ENCODE measurements at regions not wholly inside any gene's neighbourhood (a gene's known extent, or its start where the extent isn't known, plus 50 kb on each side); places are given as distances from the start of the nearest gene placed in this dataset.

GRCh38 chr6:159446340-159446739 is 246.7 kb downstream of the SOD2 start:
- Histone ChIP-seq H3K9ac (ENCODE audit: low read length) (no peak overlapping the region), H3K9me3 (ENCODE audit: control extremely low read depth in 1 of 3, control insufficient read depth in 2 of 3, insufficient read depth in 1 of 3, low read length in 2 of 3) (peaks cover 0 to 3% (median 0%) of the 10 kb centered on the region in 3 donors), H2AFZ (ENCODE audit: insufficient read depth, low read depth, low read length, poor library complexity, severe bottlenecking) (no peak overlapping the region), H3K4me1 (ENCODE audit: control insufficient read depth in 2 of 2, insufficient read depth in 2 of 2, low read length in 2 of 2) (no peaks in the 10 kb centered on the region), H4K20me1 (ENCODE audit: control insufficient read depth, insufficient read depth, low read length, poor library complexity, severe bottlenecking) (no peaks in the 10 kb centered on the region), H3K27ac (ENCODE audit: low read length in 2 of 2) (no peak overlapping the region), H3K4me2 (replicated peaks; ENCODE audit: low read depth, low read length, poor library complexity, severe bottlenecking) (no peak overlapping the region), H3K27me3 (replicated peaks in 1 of 4; ENCODE audit: control extremely low read depth in 1 of 4, control insufficient read depth in 3 of 4, insufficient read depth in 4 of 4, low read length in 3 of 4) (peaks cover 0 to 4% (median 0%) of the 10 kb centered on the region in 4 experiments), H3K4me3 (ENCODE audit: control extremely low read depth in 1 of 5, extremely low read depth in 1 of 5, insufficient read depth in 1 of 5, low read depth in 2 of 5, low read length in 4 of 5) (no peak overlapping the region), H3K79me2 (ENCODE audit: control insufficient read depth, insufficient read depth, low read length) (no peaks in the 10 kb centered on the region), H3K36me3 (replicated peaks in 1 of 2; ENCODE audit: control extremely low read depth in 1 of 2, control insufficient read depth in 1 of 2, extremely low read depth in 1 of 2, insufficient read depth in 2 of 2, low read length in 1 of 2) (no peaks in the 10 kb centered on the region)
- 78% methylated on average over 6 of the region's 6 CpGs for WGBS (ENCODE audit: insufficient coverage)
- POLR2A ChIA-PET = no interaction called here
- CTCF ChIA-PET = no interaction called here
- DNase-seq (no peak), ATAC-seq (ENCODE audit: low read depth) (no peak)
- TF ChIP-seq EZH2 (IDR thresholded peaks at IDR 0.05; ENCODE audit: borderline replicate concordance, insufficient read depth, low read depth, low read length, poor library complexity, severe bottlenecking) (no peak), CTCF (IDR thresholded peaks at IDR 0.05) (no peak)
- Mint-ChIP-seq H3K4me1 (no peaks in the 10 kb centered on the region), H3K27ac (no peak overlapping the region), H3K4me3 (no peak overlapping the region), H3K27me3 (peaks cover 32% of the 10 kb centered on the region), H3K9me3 (ENCODE audit: insufficient read depth) (no peaks in the 10 kb centered on the region)
- intact Hi-C loops (cut with micrococcal nuclease) = no loop called here

GRCh38 chr6:159445351-159445750 is 247.7 kb downstream of the SOD2 start:
- Mint-ChIP-seq H3K4me3 (no peak overlapping the region), H3K9me3 (ENCODE audit: insufficient read depth) (no peaks in the 10 kb centered on the region), H3K27ac (no peak overlapping the region), H3K27me3 (peaks cover 32% of the 10 kb centered on the region), H3K4me1 (no peaks in the 10 kb centered on the region)
- CTCF ChIA-PET = no interaction called here
- 80% methylated on average over 4 of the region's 4 CpGs for WGBS (ENCODE audit: insufficient coverage)
- intact Hi-C loops (cut with micrococcal nuclease) = no loop called here
- H3K4me3 ChIP-seq (ENCODE audit: control extremely low read depth in 1 of 5, extremely low read depth in 1 of 5, insufficient read depth in 1 of 5, low read depth in 2 of 5, low read length in 4 of 5) = no peak overlapping the region
- ATAC-seq (ENCODE audit: low read depth) (no peak), DNase-seq (no peak)
- H3K27ac ChIP-seq (ENCODE audit: low read length in 2 of 2) = no peak overlapping the region
- no peaks in the 10 kb centered on the region for H3K79me2 ChIP-seq (ENCODE audit: control insufficient read depth, insufficient read depth, low read length)
- no peak overlapping the region for H2AFZ ChIP-seq (ENCODE audit: insufficient read depth, low read depth, low read length, poor library complexity, severe bottlenecking)
- H4K20me1 ChIP-seq (ENCODE audit: control insufficient read depth, insufficient read depth, low read length, poor library complexity, severe bottlenecking) = no peaks in the 10 kb centered on the region
- H3K27me3 ChIP-seq (replicated peaks in 1 of 4; ENCODE audit: control extremely low read depth in 1 of 4, control insufficient read depth in 3 of 4, insufficient read depth in 4 of 4, low read length in 3 of 4) = no peaks in the 10 kb centered on the region
- H3K36me3 ChIP-seq (replicated peaks in 1 of 2; ENCODE audit: control extremely low read depth in 1 of 2, control insufficient read depth in 1 of 2, extremely low read depth in 1 of 2, insufficient read depth in 2 of 2, low read length in 1 of 2) = no peaks in the 10 kb centered on the region
- no peak overlapping the region for H3K9ac ChIP-seq (ENCODE audit: low read length)
- peaks cover 0 to 3% (median 0%) of the 10 kb centered on the region in 3 donors for H3K9me3 ChIP-seq (ENCODE audit: control extremely low read depth in 1 of 3, control insufficient read depth in 2 of 3, insufficient read depth in 1 of 3, low read length in 2 of 3)
- POLR2A ChIA-PET = no interaction called here
- H3K4me2 ChIP-seq (replicated peaks; ENCODE audit: low read depth, low read length, poor library complexity, severe bottlenecking) = no peak overlapping the region
- no peaks in the 10 kb centered on the region for H3K4me1 ChIP-seq (ENCODE audit: control insufficient read depth in 2 of 2, insufficient read depth in 2 of 2, low read length in 2 of 2)
- TF ChIP-seq EZH2 (IDR thresholded peaks at IDR 0.05; ENCODE audit: borderline replicate concordance, insufficient read depth, low read depth, low read length, poor library complexity, severe bottlenecking) = no peak
- TF ChIP-seq CTCF (IDR thresholded peaks at IDR 0.05) = no peak

Data from B cell (primary cell).